ENCODE measurements at regions not wholly inside any gene's neighbourhood (a gene's known extent, or its start where the extent isn't known, plus 50 kb on each side); places are given as distances from the start of the nearest gene placed in this dataset.

DNA sequence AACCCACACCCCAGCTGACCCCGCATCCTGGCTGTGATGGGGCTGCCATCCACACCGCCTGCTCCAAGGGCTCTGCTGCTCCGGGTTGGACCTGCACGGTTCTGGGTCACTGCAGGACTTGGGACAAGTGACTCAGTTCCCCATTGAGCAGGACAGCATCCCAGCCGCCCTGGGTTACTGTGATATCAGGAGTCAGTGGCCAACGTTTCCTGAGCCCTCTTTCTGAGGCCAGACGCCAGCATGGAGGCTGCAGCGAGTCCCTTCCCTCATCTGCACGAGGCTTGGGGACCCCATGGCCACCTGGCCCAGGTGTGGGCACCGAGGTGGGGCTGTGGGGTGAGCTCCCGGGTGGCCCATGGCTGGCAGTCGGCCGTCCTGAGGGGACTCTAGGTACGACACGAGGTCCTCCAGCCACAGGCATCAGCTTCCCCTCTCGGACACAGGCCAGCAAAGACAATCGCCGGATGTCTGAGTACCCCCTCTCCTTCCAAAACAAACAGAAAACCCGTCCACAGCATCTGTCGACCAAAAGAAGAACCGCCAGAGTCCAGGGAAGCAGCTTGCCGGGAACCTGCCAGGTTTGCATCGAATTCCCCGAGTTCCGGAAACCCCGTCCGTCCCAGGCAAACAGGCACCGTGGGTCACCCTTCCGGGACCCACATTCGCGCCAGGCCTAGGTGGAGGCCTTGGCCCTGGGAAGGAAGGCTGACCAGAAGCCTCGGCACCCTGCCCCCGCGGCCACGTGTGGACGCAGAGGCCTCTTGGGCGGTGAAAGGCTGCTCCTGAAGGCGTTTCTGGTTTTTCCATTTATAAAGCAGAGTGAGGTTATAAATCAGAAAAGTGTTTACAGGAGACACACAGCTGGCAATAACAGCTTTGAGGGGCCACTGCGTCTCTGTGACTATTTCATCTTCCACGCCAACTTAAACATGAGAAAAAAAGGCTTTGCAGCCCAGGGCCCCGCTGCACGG, 136.0 kb downstream of the FAM53A start:
- no peak for TF ChIP-seq GATA2 (IDR thresholded peaks at IDR 0.05; ENCODE audit: low read depth, low read length)
- no peak for TF ChIP-seq GATA3 (IDR thresholded peaks at IDR 0.05; ENCODE audit: low read depth, low read length)

Data from SH-SY5Y (cell line).